Ovary (tissue), 7 donors: ENCODE measurements at regions not wholly inside any gene's neighbourhood (a gene's known extent, or its start where the extent isn't known, plus 50 kb on each side); places are given as distances from the start of the nearest gene placed in this dataset.

Experiments
- DNase-seq, 5 donors: peaks; one replicate each; pipeline ENCODE4 v3.0.0-alpha.2; 2019 to 2020
- H3K27ac ChIP-seq, 2 donors: fragments of 200-600 bp; one replicate each; pipeline versions ENCODE4 v1.5.1 to v1.8.0; 2019 to 2022
- H3K27me3 ChIP-seq: fragments of 200-600 bp; one replicate; pipeline ENCODE4 v1.8.0; 2022
- H3K36me3 ChIP-seq: fragments of 200-600 bp; sonication (generic); one replicate; pipeline ENCODE4 v1.5.1; 2019
- H3K4me1 ChIP-seq: one replicate; pipeline ENCODE4 v1.8.1; 2013; ENCODE audit warnings: mild to moderate bottlenecking, moderate library complexity; ENCODE audit not compliant: insufficient read depth
- H3K4me3 ChIP-seq: fragments of 200-600 bp; sonication (generic); one replicate; pipeline ENCODE4 v1.5.1; 2017
- H3K9me3 ChIP-seq, 2 donors: fragments of 200-600 bp in 1 of 2; sonication (generic) in 1 of 2; one replicate each; pipeline versions ENCODE4 v1.5.1 to v1.8.1; 2013 to 2019; ENCODE audit warnings: mild to moderate bottlenecking in 1 of 2, moderate library complexity in 1 of 2
- CTCF ChIP-seq, 3 donors: fragments of 450-650 bp in 2 of 3; fragments of 200-600 bp in 1 of 3; IDR thresholded peaks; one replicate each; pipeline versions ENCODE4 v1.5.1 to v1.8.0; 2016 to 2022; ENCODE audit warnings: antibody characterized with exemption in 3 of 3, mild to moderate bottlenecking in 1 of 3
- EP300 ChIP-seq: sonication (generic); formaldehyde crosslinking; IDR thresholded peaks from one replicate; pipeline ENCODE4 v1.6.1; 2017; ENCODE audit warnings: antibody characterized with exemption
- POLR2A ChIP-seq: fragments of 450-650 bp; IDR thresholded peaks from one replicate; pipeline ENCODE4 v1.6.1; 2017; ENCODE audit warnings: antibody characterized with exemption, mild to moderate bottlenecking, moderate library complexity
- WGBS, 3 donors: extraction: QIAGEN DNeasy Blood & Tissue Kit in 1 of 3; methylation state at CpG; one replicate each; pipeline versions ENCODE4 v1.1.5 to v1.1.7; 2013 to 2017; 5-methylcytosine and 5-hydroxymethylcytosine counted together
- intact Hi-C, 4 donors: fragments of 100-400 bp; cut with DNase I; formaldehyde crosslinking; loops; one replicate each; pipeline versions ENCODE4 v1.11.0 to v1.15.1; 2022 to 2023
- donor health status: DM: no; HTN: no; CAD: no; lungs with moderate emphysema.
- donor health status: DM: no; HTN: no; CAD: no.
- donor health status: Bipolar disorder and iron deficiency.
- donor health status: DM: no; HTN: no; CAD: no.
- donor health status: DM: yes; HTN: yes; CAD: no.

GRCh38 chr2:204171432-204172144, 235.0 kb downstream of the ICOS start:
- DNase-seq = no peak
- WGBS, 3 donors = 89 to 92% (median 90%) methylated on average over 6 of the region's 6 CpGs
- Histone ChIP-seq H3K27me3 (no peaks in the 10 kb centered on the region), H3K36me3 (no peaks in the 10 kb centered on the region), H3K9me3 (no peaks in the 10 kb centered on the region), H3K4me3 (no peak overlapping the region), H3K27ac (no peak overlapping the region), H3K4me1 (no peaks in the 10 kb centered on the region)
- intact Hi-C loops = no loop called here
- no peak for TF ChIP-seq CTCF (IDR thresholded peaks at IDR 0.05)
- TF ChIP-seq EP300 = no peak
- TF ChIP-seq POLR2A = no peak

GRCh38 chr2:204172145-204172600, 235.6 kb downstream of the ICOS start:
- H3K36me3 ChIP-seq = no peaks in the 10 kb centered on the region
- no peaks in the 10 kb centered on the region for H3K27me3 ChIP-seq
- H3K9me3 ChIP-seq = no peaks in the 10 kb centered on the region
- TF ChIP-seq CTCF (IDR thresholded peaks at IDR 0.05) = no peak
- no peak for TF ChIP-seq POLR2A
- TF ChIP-seq EP300 = no peak
- WGBS, 3 donors = 73 to 75% (median 73%) methylated on average over 7 of the region's 7 CpGs
- no peak overlapping the region for H3K27ac ChIP-seq
- intact Hi-C loops = no loop called here
- H3K4me1 ChIP-seq = no peaks in the 10 kb centered on the region
- no peak overlapping the region for H3K4me3 ChIP-seq
- DNase-seq = no peak

GRCh38 chr2:204174034-204174433, 237.5 kb downstream of the ICOS start:
- WGBS, 3 donors = 14 to 43% (median 23%) methylated on average over 2 of the region's 2 CpGs
- H3K27ac ChIP-seq = no peak overlapping the region
- intact Hi-C loops = no loop called here
- H3K9me3 ChIP-seq = no peaks in the 10 kb centered on the region
- no peaks in the 10 kb centered on the region for H3K27me3 ChIP-seq
- DNase-seq = no peak
- no peak overlapping the region for H3K4me3 ChIP-seq
- H3K4me1 ChIP-seq = no peaks in the 10 kb centered on the region
- TF ChIP-seq EP300 (no peak), POLR2A (no peak), CTCF (IDR thresholded peaks at IDR 0.05) (no peak)
- no peaks in the 10 kb centered on the region for H3K36me3 ChIP-seq

- intact Hi-C loops = no loop called here
- WGBS, 3 donors = 48 to 56% (median 48%) methylated on average over 4 of the region's 4 CpGs
- Histone ChIP-seq H3K27ac (no peak overlapping the region), H3K4me3 (no peak overlapping the region), H3K27me3 (no peaks in the 10 kb centered on the region), H3K36me3 (no peaks in the 10 kb centered on the region), H3K9me3 (no peaks in the 10 kb centered on the region), H3K4me1 (no peaks in the 10 kb centered on the region)
- DNase-seq = no peak
- no peak for TF ChIP-seq CTCF (IDR thresholded peaks at IDR 0.05)
- no peak for TF ChIP-seq EP300
- no peak for TF ChIP-seq POLR2A
These were observed 239.1 kb downstream of the ICOS start for GRCh38 chr2:204175552-204176271.
